Testis (tissue), 2 donors: ENCODE measurements at regions not wholly inside any gene's neighbourhood (a gene's known extent, or its start where the extent isn't known, plus 50 kb on each side); places are given as distances from the start of the nearest gene placed in this dataset.

Source experiments
- CTCF ChIP-seq, 3 experiments: fragments of 450-650 bp in 2 of 3; fragments of 200-600 bp in 1 of 3; sonication (generic) in 1 of 3; IDR thresholded peaks; one replicate each; pipeline ENCODE4 v1.5.1; 2016 to 2019; ENCODE audit warnings: antibody characterized with exemption in 3 of 3, mild to moderate bottlenecking in 2 of 3, moderate library complexity in 1 of 3
- POLR2A ChIP-seq: fragments of 450-650 bp; IDR thresholded peaks from one replicate; pipeline ENCODE4 v1.6.1; 2017; ENCODE audit warnings: antibody characterized with exemption, mild to moderate bottlenecking, moderate library complexity

- no peak for TF ChIP-seq POLR2A
- no peak for TF ChIP-seq CTCF (IDR thresholded peaks at IDR 0.05)
Observed at GRCh38 chr1:166692346-166692745, 146.9 kb upstream of the POGK start.
